ENCODE measurements at regions not wholly inside any gene's neighbourhood (a gene's known extent, or its start where the extent isn't known, plus 50 kb on each side); places are given as distances from the start of the nearest gene placed in this dataset.
"Not testable (repeated sequence)": the region's sequence is repeated elsewhere in the genome, so short reads cannot be mapped to it uniquely, and the experiment has no call there.

DNA sequence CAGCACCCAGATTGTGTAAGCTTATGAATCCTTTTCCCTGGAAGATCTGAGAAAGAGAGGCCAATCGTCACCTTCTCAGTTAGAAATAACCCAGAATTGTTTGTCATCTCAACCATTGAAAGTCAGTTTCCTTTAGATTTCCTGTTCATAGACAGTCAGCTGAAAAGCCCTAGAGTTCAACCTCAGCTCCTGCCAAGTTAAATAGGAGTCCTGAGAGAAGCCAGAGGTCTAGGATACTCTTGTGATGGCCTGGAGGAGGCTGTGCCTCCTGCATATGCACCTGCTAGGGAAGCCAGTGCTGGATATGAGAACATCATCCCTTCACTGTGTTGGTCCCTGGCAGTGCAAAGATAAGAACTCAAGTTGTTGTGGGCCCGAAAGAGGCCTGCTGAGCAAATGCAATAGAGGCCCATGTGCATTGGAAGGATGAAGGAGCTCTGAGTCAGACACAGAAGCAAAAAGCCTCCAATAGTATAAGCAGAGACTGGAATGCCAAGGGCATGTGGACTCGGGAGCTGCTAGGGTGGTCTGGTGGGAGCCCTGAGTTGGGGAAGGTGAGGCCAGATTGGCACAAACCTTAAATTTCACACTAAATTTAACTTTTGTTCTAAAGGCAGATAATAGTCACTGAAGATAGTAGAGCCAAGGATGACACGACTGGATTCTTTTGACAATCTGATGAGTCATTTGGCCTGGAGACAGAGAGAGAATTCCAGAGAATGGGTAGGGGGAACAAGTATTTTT is 520.9 kb upstream of the CDH5 start:
- DNase-seq (ENCODE audit: low read depth in 2 of 2) = no peak

DNA sequence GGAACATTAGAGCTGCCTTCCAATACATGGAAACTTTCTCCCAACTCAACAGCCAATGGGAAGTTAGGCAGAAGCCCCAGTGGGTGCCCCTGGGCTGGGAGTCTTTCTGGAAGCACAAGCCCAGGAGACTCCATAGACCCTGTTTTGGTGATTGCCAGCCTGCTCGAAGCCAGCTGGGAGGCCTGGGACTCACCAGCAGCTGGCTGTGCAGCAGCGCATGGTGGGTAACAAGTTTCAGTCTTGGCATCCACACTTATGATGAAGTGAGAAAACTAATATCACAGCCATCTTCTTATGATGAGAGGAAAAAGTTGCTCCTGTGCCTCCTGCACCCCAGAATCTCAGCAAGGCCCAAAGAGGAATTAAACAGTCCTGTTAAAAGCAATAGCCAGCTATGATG is 522.5 kb upstream of the CDH5 start:
- no peak for DNase-seq (ENCODE audit: low read depth in 2 of 2)

DNA sequence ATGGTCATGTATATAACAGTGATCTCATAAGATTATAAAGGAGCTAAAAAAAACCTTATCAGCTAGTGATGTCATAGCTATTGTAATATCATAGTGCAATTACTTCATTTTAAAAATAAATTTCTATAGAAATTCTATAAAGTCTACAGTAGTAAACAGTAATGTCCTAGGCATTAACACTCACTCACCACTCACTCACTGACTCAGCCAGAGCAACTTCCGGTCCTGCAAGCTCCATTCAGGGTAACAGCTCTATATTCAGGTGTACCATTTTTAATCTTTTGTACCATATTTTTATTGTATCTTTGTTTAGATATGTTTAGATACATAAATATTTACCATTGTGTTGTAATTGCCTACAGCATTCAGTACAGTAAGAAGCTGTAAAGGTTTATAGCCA is 524.4 kb upstream of the CDH5 start:
- no peak for DNase-seq (ENCODE audit: low read depth in 2 of 2)

DNA sequence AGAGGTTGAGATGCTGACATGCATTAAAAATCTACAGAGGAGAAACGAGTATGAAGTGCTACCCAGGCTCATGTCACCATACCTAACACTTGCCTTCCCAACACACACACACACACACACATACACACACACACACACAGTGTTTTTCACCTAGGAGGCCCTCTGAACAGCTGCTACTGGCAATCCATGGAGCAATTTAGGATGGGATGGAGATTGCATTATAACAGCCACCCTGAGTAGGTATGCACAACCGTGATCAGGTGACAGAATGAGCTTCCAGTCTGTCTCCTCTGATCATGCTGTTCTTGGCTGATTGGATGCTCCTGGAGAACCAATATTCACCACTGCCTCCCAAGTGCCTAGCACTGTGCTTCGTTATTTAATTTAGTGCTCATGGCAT is 528.5 kb upstream of the CDH5 start:
- DNase-seq (ENCODE audit: low read depth in 2 of 2) = no peak

GRCh38 chr16:65837464-65837863 is 529.0 kb upstream of the CDH5 start:
- DNase-seq (ENCODE audit: low read depth in 2 of 2) = no peak

DNA sequence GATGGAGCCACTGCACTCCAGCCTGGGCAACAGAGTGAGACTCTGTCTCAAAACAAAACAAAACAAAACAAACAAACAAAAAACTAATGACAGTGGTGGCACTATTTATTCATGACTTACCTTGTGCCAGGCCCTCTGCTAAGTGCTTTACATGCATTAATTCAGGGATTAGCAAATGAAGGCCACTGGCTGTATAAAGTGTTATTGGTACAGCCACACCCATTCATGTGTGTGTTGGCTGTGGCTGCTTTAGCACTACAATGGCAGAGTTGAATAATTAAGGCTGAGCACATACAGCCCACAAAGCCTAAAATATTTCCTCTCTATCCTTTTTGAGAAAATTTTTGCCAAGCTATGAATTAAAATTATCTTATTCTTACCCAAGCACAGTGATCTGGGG is 531.8 kb upstream of the CDH5 start:
- DNase-seq (ENCODE audit: low read depth in 2 of 2) = no peak

DNA sequence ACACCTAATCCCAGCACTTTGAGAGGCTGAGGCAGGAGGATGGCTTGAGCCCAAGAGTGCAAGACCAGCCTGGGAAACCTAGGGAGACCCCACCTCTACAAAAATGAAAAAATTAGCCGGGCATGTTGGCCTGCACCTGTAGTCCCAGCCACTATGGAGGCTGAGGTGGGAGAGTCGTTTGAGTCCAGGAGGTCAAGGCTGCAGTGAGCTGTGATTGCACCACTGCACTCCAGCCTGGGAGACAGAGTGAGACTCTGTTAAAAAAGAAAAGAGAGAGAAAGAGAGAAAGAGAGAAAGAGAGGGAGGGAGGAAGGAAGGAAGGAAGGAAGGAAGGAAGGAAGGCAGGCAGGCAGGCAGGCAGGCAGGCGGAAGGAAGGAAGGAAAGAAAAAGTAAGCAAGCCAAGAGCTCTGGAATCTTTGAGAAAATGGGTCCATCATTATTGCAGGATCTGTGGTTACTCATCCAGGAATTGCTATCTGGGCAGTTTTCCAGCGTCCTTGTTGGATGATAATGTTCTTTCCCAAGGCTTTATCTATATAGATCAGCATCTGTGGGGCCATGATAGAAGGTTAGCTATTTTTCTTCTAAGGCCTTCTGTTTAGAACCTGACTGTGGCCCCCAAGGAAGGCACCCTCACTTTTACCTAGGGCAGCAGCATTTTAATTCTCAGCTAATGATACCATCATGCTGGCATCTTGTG is 533.2 kb upstream of the CDH5 start:
- DNase-seq (ENCODE audit: low read depth in 2 of 2) = no peak

- no peak for DNase-seq (ENCODE audit: low read depth in 2 of 2)
Measured at GRCh38 chr16:65832679-65833078, 533.8 kb upstream of the CDH5 start.

DNA sequence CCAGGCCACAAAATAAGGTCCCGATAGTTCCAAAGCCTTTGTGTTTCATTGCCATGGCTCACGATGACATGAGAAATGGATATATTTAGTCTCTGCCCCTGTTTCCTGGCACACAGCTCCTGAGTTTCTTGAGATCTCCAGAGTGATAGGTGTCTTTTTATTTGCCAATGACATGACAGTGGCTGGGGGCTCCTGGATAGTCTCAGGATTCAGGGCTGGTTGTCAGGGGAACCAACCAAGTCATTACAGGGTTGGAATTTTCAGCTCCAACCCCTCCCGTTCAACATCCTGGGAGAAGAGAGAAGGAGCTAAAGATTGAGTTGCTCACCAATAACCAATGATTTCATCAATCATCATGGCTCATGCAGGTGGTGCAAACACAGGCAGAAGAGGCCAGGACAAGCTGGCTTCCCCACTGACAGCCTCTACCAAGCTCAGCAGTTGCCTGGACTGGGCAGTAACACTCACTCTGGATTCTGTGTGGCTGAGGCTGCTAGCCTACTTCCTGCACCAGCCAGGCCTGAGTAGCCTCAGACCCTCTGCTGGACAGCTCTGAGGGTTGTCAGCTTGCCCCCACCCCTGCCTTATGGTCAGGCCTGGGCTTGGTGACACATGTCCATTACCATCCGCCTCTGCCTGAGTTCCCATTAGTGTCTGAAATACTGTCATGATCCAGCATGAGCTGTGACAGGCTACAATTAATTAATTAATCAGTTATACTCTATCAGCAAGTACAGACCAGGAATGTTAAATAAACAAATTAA is 534.4 kb upstream of the CDH5 start:
- DNase-seq (ENCODE audit: low read depth in 2 of 2) = no peak

- no peak for DNase-seq (ENCODE audit: low read depth in 2 of 2)
Measured at GRCh38 chr16:65829076-65829475, 537.4 kb upstream of the CDH5 start.

DNA sequence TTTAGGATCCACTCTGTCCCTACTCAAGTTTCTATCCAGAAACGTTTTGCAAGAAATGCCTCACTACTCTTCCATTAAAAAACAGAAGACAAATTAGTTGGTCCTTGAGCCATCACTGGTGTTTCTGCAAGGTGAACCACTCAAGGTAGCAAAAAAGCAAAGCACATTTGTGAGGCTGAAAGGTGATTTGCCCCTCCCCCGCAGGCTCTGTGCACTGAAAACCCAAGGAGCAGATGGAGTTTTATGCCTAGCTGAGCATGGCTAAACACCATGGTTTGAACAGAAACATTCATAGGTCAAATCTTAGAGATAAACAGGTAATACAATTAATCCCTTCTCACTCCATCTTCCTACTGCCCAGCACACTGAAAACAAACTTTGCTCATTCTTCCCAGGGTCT is 538.2 kb upstream of the CDH5 start:
- no peak for DNase-seq (ENCODE audit: low read depth in 2 of 2)

DNA sequence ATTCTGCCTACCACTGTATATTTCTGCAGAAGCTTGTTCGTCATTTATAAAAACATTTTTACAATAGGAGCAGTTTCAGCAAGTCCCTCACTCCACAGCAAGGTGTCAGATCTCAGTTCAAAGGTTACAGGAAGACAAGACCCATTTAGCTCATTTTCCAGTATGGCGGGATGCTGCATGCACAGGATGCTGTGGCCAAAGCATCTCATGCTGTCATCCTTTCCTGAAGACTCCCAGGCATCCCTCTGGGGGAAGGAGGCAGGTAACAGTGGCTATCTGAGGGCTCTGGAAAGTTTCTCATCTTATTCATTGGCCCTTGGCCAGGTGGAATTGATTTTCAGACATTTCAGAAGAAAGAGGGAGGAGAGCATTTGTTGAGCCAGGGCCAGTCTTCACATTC is 539.3 kb upstream of the CDH5 start:
- no peak for DNase-seq (ENCODE audit: low read depth in 2 of 2)

GRCh38 chr16:65825191-65825856 is 541.2 kb upstream of the CDH5 start:
- no peak for DNase-seq (ENCODE audit: low read depth in 2 of 2)

GRCh38 chr16:65822148-65822547 is 544.3 kb upstream of the CDH5 start:
- DNase-seq (ENCODE audit: low read depth in 2 of 2) = no peak

- DNase-seq (ENCODE audit: low read depth in 2 of 2) = no peak
Measured at GRCh38 chr16:65819136-65819898, 547.2 kb upstream of the CDH5 start.

DNA sequence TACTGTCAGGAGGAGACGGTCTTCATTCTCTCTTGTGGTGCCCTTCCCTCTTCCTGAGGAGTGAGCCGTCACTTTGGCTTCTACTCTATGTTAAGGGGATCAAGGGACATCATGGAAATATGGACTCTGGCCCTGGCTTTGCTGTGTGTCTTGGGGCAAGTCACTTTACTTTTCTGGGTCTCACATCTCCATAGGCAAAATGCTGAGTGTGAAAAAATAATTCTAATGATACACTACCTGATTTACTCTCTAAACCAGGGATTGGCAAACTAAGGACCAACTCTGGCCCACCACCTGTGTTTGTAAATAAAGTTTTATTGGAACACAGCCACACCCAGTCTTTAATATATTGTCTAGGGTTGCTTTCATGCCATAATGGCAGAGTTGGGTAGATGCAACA is 548.7 kb upstream of the CDH5 start:
- DNase-seq (ENCODE audit: low read depth in 2 of 2) = no peak

DNA sequence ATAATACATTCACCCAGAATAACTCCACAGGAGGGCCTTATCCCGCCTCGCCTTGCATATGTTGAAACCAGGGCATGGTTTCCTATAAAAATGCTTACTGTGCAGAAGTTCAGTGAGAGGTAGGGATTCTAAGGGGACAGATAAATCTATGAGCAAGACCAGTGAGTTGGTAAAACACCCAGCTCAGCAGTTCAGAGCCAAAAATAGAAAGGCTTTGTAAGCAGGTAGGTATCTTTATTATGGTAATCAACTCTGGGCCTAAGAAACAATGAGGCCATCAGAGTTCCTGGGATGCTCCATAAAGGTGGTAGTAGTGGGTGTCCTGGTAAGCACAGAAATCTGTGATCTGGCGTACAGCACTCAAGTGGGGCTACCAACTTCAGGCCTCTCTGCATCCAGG is 549.4 kb upstream of the CDH5 start:
- DNase-seq (ENCODE audit: low read depth in 2 of 2) = no peak

DNA sequence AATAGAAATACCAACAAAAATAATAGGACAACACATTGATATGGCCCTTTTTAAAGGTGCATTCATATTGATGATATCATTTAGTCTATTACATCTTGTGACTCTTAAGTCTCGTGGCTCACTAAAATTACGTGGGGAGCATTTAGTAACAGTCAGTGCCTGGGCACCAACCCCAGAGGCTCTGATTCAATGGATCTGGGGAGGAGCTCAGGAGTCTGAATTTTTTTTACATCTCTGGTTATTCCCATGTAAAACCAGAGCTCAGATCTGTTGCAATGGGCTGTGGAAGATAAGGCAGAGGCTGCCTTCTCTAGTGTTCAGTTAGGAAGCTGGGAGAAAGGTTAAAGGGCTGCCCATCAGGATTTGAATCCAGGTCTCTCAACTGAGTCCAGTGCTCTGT is 549.9 kb upstream of the CDH5 start:
- DNase-seq (ENCODE audit: low read depth in 2 of 2) = no peak

DNA sequence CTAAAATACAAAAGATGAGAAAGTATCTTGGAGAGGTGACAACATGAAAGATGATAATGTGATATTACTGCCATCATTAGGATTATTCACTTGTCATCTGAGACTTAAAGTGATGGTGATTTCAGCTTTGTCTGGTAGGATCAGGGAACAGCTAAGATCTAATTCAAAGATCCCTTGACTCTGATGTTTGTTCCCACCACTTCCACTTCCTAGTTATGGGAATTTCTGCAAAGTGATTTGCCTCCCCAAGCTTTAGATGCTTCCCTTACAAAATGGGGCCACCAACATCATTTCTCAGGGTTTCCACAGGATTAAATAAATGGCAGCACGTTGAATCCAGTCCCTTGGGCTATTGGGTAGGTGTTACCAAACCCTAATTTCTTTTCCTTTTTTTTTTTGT is 550.8 kb upstream of the CDH5 start:
- no peak for DNase-seq (ENCODE audit: low read depth in 2 of 2)

DNA sequence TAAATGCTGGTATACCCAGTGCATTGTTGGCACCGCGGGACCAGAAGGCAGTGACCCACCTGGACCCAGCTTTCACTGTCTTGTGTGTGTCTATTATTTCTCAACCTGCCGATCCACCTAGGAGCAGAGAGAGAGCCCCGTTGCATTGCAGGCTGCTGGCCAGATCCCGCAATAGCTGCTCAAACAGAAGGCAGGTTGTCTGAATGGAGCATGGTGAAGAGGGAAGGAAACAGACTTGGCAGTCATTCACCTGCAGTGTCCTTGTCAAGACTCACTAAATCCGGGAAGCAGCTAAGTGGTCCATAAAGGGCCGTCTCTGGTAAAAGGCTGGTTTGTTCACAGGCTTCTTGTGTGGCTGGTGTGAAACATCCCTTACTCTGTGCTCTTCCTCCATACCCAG is 552.6 kb upstream of the CDH5 start:
- not testable (repeated sequence) for DNase-seq (ENCODE audit: low read depth in 2 of 2)

DNA sequence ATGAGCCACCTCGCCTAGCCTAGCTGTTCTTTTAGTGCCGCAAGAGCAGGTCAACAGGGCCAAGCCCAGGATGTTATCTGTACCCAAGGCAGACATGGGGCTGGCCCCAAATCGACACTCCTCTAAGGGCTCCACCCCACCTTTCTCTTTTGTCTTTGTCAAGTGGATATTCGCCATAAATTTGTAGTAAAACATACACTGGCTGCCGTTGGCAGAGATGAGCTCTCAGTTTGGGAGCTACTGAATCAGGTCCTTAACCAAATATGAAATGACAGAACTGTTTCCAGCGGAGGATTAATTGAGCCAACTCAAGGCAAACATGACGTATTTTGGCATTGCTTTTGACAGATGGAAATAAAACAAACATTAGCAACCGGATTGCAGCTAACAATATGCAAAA is 556.9 kb upstream of the CDH5 start:
- no peak for DNase-seq (ENCODE audit: low read depth in 2 of 2)

DNA sequence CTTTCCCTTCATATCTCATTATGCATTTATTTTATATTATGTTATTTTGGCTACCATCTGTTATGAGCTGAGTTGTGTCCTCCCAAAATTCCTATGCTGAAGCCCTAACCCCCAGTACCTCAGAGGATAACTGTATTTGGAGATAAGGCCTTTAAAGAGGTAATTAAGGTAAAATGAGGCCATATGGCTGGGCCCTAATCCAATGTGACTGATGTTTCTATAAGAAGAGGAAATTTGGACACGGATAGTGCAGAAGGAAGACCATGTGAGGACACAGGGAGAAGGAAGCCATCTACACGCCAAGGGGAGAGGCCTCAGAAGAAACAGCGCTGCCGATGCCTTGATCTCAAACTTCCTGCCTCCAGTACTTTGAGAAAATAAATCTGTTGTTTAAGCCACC is 557.7 kb upstream of the CDH5 start:
- no peak for DNase-seq (ENCODE audit: low read depth in 2 of 2)

Data from activated CD4-positive, alpha-beta T cell treated with anti-CD3 and anti-CD28 coated beads for 24 hours (primary cell).